ENCODE measurements at regions not wholly inside any gene's neighbourhood (a gene's known extent, or its start where the extent isn't known, plus 50 kb on each side); places are given as distances from the start of the nearest gene placed in this dataset.
A peak's percentile ranks its signal among the peaks of the same experiment; 100 is the strongest.

DNA sequence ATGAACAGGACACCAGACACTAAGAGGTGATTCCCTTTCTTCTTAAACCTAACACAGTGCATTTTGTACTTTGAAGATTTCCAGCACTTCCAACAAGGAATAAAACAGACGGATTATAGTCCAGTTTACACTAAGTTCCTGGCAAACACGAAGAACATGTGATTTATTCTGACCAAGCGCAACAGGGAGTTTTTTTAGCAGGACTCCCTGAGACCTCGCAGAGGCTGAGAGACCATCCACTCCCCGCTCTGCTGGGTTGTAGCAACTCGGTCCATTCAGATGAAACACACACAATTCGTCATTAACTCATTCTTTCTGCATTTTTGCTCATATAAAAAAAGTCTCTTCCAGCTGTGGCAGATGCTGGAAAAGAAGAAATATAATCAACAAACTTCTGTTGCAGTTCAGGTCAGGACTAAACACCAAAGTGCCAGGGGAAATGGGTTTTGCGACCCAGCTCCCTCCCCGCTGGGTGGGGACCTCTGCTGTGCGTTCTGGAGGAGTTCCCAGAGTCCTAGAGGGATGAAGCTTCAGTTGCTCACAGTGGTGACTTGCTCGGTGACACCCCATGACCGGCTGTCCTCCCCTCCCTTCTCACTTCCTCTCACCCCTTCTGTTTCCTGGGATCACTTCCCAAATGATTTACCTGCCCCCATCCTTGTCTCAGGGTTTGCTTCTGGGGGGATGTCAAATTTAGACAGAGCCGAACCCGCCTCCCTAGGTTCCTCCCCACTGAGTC, 52.5 kb downstream of the KCNF1 start:
- DNase-seq, result peak; percentile 26

DNA sequence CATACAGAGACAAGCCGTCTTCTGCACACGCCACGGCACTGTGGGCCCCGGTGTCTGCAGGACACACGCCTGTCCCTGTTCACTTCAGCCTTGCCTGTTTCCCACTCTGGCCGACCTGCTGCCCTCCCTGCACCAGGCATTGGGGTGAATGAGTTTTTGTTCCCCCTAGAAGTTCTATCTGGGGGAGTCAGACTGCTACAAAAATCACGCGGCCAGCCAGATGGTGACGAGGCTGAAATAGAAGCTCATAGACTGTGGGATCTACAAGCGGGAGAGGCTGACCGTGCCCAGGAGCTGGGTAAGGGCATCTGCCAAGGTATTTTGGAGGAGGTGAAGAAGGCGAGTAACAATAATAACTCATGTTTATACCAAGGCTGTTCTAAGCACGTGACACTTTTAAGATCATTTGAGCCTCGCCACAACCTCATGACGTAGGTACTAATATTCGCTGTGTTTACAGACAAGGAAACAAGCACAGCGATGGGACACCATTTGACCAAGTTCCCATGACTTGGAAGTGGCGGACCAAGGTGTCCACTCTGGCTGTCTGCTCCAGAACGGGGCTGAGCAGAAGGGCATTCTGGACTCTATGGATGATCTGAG, 53.6 kb downstream of the KCNF1 start:
- no peak for DNase-seq

DNA sequence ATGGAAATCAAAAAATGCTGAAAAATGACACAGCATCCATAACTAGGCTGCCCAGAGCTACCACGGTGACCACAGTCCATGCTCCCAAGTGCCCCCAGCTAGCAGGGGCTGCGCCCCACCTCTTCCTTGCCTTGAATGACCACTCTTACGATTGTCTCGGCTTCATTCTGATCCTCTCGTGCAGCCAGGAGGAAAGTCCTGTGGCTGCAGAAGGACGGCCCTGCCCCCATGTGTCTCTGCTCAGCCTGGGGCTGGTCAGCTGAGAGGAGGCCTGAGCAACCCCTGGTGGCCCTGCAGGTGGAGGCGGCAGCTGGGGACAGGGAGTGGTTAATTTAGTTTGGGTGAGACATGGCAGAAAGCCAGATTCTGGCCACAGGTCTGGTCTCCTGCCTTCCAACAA, 54.3 kb downstream of the KCNF1 start:
- no peak for DNase-seq

DNA sequence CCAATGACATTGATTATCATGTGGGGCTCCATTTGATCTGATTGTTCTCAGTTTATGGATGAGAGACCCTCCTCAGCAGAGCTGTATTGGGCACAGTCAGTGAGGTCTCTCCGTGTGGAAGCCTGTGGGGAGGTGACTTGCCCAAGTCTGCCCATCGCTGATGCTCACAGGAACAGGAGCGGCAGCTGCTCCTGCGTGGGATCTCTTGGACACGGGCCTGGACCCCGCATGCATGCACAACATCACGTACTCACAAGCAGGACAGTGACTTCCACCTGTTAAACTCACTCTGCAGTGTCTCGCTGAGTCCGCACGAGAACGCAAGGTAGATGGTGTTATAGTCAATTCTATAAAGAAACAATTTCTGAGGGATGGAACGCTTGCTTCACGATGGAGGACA, 55.0 kb downstream of the KCNF1 start:
- DNase-seq, result no peak

DNA sequence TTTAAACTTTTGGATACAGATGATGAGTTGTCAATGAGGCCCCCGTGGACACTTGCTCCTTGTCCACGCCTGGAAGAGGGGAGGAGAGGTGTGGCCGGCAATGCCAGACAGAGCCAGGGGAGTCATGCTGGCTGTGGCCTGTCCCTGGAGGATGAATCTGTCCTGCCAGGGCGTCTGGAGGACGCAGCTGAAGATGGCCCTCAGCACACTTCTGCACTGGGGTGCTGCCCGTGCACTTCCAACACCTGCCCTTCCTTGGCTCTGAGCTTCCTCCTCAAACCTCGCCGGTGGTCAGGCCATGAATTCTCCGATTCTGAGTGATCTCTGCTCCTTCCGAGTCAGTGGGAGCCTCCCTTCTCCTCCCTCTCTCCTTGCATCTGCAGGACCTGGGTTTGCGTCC, 56.4 kb downstream of the KCNF1 start:
- no peak for DNase-seq

DNA sequence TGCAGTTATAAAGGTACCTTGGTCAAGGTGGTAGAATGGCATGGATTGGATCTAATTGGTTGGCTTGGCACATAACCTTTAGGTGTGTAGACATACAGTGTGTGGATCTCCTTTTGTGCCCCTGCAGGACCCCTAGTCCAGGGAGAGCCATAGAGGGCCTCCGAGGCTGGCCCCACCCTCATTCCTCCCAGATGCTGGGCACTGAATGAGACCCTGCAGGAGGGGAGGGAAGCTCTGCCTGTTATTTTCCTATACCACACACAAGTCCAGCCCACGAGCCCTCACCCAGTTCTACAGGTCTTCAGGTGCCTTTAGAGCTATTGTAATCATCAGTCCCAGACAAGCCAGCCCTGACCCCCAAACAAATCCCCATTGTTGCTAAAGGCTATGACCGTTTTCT, 58.9 kb downstream of the KCNF1 start:
- DNase-seq, result no peak

DNA sequence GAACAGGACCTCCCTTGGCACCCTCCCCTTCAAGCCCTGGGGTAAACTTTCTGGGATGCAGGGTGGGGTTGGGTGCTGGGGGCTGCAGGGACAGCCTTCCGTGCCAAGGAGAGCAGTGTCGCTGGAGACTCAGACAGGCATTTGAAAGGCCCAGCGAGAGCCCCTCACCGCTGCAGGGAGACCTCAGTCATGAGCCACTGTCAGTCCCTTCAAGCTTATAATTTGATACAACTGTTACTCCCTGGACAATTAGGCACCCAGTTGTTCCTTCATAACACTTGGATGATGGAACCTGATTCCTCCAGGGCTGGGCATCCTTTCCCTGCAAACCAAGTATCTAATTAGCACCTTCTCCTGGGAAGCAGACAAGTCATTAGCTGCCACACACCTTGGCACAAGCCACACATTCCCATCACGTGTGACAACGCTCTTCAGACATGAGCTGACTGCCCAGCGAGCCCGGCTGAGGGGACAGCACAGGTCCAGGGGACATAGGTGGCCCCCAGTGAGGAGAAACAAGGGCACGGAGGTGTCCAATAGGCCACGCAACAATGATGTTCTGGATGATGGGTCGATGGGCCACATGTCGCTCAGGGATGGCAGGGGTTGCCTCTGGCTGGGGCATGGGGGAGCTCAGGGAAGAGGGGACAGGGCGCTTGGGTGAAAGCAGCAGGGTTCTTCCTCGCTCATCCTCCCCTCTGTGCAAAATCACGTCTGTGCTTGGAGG, 59.6 kb downstream of the KCNF1 start:
- DNase-seq, result no peak

DNA sequence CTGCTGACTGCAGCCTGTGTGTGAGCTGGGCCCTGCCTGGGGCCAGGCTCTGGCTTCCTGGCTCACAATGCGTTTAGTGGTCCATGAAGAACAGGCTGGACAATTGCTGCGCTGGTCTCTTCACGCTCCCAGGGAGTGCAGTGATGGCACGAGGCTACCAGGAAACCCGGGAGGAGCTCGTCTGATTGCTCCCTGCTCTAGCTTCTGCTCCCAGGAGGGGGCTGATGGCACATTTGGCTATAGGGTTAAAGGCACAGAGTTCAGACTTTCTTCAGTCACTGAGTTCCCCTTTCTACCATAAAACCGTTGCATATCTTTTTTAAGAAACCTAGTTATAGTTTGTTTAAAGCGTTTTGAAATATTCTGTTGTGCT, 60.1 kb downstream of the KCNF1 start:
- DNase-seq, result no peak

DNA sequence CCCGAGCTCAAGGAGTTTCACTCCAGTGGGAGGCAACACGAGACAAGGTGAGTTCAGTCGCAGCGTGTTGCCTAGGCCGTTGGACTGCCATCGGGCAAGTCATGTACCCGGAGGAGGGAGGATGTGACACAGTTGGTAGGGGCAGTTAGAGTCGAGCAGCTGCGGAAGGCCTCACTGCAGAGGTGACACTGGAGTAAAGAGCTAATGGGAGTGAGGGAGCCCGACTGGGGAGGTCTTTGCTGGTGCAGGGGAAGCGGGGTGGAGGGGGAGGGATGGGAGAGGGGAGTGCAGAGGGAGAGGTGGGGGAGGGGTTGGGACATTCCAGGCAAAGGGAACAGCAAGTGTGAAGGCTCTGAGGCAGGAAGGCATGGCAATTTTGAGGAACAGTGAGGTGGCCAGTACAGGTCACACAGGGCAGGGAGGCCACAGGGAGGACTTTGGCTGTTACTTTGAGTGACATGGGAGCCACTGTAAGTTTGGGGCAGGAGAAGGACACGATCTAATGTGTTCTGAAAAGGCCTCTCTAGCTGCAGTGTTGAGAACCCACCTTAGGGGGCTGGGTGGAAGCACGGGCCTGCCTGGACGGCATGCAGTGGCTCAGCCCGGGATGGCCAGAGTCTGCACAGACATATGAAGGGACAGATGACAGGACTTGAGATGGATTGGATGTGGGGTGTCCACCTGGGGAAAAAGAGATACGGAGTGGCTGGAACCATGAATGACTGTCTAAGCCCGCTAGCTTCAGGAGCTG, 61.1 kb downstream of the KCNF1 start:
- DNase-seq, result no peak

DNA sequence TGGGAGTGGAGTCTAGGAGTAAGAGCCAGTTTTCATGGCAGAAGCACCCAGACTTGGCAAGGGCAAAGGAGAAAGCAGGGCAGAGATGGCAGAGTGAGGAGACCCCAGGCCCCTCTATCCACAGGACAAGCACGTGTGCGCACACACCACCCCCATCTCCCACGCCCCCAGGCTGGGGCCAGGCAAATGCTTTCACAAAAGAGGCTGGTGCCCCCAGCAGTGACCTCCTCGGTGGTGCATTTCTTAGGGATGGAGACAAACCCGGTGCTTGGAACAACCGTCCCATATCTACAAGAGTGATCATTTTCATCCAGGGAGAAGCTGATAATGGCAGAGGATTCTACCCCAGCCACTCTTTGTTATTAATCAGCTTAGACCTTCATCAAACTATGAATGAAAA, 62.0 kb downstream of the KCNF1 start:
- DNase-seq, result no peak

DNA sequence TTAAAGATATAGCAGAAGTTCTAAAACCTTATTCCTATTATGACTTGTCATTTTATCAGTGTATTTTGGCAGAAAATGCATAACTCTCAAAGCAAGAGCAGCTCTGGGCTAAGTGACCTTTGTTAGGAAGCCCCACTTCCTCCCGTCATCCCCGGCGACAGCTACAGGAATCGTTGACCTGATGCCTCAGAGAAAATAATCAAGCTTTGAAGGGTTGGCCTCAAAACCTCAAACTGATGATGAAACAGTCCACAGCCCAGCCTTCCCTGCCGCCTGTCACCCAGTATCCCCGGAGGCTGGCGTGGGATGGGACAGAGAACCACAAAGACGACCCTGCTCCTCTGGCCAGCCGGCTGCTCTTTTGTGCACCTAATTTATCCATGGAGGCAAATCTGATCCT, 65.3 kb downstream of the KCNF1 start:
- no peak for DNase-seq

DNA sequence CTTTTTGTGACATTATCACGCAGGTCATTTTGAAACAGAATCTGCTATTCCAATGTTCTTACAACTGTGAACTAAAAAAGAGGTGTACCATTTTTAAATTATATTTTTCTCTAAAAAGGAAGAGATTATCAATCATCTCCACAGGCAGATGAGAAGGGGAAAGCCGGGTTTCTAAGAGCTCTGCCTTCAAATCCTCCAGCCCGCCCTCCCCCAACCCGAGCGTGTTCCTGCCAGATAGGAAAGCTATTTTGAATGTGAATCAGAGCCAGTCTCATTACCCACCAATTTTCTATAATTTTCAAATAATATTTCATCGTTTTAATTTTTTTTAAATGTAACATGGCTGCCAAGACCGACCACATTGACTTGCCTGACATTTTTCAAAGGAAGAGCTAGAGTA, 65.9 kb downstream of the KCNF1 start:
- no peak for DNase-seq

DNA sequence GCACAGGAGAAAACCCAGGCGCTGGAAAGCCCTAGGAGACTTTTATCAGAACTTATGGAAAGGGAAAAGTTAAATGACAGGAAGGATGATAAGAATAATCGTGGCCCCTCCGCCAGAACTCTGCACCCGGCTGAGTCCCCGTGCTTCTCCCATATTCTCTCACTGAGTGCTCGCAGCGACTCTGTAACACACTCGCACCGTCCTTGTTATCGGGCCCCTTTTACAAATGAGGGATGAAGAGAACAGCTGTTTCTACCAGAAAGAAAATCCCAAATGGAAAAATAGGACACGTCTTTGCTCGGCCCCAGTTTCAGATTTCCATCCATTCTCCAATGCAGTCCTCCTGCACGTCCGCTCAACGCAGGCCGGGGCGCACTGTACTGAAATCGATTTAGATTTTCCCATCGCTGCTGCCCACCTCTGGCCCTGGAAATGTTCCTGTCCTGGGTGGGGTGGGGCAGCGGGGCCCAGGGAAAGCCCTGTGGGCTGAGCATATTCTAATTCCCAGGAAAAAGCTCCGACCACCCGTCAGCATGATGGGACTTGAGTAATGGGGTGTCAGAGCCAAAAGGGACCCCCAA, 66.4 kb downstream of the KCNF1 start:
- DNase-seq, result peak; percentile 35

DNA sequence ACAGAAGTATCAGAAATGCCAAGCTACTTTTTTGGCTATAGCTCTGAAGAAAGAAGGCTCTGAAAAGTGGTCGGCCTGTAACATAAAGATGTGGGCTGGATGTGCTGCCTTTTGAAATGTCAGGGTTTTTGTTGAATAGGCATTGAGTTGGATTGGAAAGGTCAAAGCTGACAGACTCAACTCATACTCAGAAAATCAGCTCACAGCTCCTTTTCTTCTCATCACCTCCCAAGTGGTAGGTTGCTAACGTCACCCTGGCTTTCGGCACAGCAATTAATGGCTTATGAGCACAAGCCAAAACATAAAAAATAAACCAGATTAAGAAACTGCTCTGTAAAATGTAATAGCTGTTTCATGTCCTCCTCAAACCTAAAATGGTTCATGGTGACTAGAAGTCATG, 68.3 kb downstream of the KCNF1 start:
- no peak for DNase-seq

DNA sequence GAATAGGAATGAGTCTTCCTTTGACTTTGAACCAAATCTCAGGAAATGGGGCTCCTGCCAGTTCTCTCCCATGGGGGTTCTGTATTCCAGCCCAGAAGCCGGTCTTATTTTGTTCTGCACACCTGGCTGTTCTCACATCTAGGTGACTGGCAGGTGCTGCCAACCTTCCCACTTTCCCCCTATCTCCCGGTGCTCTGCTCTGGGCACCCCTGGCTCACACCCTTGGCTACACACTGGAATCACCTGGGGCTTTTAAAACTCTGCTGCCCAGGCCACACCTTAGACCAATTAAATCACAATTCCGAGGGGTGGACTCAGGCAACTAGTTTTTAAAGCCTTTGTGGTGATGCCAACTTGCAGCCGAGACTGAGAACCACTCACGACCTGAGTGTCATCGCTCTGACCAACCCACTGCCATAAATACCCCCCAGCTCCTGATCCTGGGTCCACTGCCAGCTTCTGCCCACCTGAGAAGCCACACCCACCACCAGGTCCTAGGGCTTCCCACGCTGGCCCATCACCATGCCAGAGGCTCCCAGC, 69.2 kb downstream of the KCNF1 start:
- DNase-seq, result no peak

DNA sequence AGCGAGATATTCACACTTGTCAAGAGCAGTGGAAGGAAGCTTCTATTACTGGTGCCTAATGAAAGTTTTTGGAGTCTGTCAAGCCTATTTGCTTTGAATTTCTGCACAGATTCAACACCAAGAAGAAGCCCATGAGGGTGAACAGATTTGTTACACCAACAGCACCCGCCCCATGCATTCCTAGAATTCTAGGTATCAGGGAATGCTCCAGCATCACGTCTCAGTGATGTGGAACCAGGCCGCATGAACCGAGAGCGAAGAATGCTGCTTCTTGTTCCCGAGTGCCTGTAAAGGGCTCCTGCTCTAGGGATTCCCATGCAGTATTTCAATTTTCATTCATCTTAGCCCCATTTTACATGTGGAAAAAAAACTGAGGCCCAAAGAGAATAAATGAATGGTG, 69.7 kb downstream of the KCNF1 start:
- no peak for DNase-seq

DNA sequence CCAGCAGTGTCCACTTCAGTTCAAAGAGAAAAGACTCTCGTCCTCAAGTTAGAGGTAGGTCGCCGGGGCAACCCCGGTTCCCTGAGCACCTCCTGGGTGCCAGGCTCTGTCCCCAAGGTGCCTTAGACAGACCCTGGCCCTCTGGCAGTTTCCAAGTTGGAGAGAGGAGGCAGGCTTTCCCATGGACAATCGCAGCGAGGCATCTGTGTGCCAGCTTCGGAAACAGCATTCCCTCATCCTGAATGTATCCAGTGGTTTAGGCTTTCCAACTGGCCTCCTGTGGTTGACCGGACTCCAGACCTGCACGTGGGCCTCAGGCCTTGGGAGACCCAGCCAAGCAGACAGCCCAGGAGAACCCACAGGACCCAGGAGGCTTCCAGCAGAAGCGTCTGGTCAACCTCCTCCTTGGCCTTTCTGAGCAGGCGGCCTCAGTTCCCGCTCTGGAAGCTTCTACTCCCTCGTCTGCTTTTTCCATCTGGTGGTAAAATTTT, 70.3 kb downstream of the KCNF1 start:
- DNase-seq, result no peak

DNA sequence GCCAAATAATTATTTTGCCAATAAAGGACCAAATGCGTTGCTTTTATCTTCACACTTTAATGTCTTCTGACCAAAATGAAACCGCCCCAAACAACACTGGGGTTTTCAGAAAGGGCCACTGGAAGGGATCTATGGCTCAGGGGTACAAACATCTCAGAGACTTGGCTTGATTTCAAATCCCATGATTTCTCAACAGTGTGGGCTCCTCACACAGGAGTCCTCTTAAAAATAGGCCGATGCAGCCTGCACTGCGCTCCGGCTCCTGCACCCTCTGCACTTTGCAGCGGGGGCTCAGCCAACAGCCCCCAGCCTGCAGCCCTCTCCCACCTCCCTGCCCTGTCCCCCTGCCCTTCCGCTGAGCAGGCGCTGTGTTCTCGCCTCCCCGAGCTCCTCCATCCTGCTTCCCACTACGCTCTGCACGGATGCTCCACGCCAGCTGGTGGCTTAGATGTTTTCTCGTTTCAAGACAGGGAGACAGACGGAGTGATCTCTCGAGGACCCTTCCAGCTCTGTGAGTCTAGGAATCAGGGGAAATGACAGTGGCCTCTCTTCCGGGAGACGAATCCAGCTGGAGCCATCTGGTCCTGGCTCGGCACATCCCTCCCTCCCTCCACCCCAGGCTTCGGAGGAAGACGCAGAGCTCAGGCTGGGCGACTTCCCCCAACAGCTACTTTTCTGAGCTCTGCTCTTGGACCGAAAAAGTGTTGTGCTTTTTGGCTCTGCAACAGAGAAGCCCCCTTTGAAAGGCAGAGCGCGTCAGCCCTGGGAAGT, 71.4 kb downstream of the KCNF1 start:
- DNase-seq, result peak; percentile 50

DNA sequence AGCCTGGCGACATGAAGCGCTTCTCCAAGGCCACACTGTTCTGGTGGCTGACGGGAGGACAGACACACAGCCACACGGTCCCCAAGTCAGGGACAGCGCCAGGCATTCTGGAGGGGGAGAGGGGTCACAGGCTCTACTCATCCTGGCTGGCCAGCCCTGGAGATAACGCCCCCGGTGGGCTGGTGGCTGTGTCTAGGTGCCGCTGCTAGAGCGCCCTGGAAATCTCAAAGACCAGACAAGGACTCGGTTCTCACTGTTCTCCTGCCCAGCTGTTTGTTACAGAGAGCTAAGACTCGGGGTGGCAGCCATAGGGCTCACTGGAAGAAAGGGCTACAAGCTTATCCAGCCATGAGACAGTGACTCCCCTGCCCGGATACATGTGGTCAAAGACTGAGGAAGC, 72.0 kb downstream of the KCNF1 start:
- no peak for DNase-seq

DNA sequence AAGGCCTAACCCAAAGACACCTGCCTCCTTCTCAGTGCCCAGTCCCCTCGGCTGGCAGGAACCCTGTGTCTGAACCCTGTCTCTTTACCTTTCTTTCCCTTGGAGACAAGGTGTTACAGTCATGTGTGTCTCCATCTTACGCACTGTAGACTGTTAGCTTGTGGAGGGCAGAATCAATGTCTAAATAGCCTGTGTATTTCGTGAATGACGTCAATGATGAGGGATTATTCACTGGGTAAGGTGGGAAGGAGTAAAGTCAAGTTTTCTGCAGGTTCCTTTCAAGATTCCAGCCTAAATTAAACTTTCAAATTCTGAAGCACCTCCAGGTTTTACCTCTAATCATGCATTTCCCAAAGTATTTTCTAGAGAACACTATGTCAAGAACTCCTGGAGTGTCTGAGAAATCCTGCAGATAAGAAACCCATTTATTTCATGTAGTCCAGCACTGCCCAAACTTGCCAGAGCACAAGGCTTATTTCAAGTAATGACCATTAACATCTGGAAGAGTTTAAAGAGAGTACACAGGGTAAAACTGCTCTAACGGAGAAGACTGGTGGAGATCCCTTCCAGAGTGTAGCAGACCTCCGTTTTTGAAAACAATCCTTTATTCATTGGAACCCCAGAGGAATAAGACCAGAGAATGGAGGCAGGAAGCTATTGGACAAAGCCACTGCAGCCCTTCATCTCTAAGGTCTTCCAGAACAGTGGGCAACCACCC, 72.8 kb downstream of the KCNF1 start:
- DNase-seq, result no peak

DNA sequence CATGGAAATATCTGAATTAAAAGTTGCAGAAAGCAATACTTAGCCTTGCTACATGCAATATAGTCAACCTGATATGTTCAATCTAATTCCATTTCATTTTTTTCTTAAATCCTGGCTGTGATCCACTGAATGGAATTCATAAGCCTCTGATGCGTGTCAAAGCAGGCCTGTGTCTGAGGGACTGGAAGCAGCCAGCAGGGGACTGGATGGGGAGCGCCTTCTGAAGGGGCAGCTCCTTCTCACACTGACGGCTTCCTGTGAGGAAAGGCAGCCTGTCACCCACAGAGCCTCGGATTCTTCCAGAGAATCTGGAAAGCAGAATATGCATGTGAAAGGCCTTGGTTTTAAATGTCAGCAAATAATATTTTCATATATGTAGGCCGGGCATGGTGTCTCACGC, 73.5 kb downstream of the KCNF1 start:
- no peak for DNase-seq

All from hindlimb muscle (tissue), 1 donor.